GM12891 (cell line): ENCODE measurements at regions not wholly inside any gene's neighbourhood (a gene's known extent, or its start where the extent isn't known, plus 50 kb on each side); places are given as distances from the start of the nearest gene placed in this dataset.

Experiments
- POLR2A ChIP-seq: IDR thresholded peaks from 2 replicates; pipeline ENCODE4 v1.6.1; 2011; ENCODE audit warnings: low read depth, low read length, control low read depth
- POLR2AphosphoS5 ChIP-seq: IDR thresholded peaks from 2 replicates; pipeline ENCODE4 v1.6.1; 2011; ENCODE audit warnings: low read depth, low read length, control low read depth

GRCh38 chr13:83498481-83499190 lies 383.6 kb downstream of the SLITRK1 start:
- TF ChIP-seq POLR2AphosphoS5: no peak
- TF ChIP-seq POLR2A: no peak
